ENCODE measurements at regions not wholly inside any gene's neighbourhood (a gene's known extent, or its start where the extent isn't known, plus 50 kb on each side); places are given as distances from the start of the nearest gene placed in this dataset.
"Not testable (repeated sequence)": the region's sequence is repeated elsewhere in the genome, so short reads cannot be mapped to it uniquely, and the experiment has no call there.

GRCh38 chr7:24115661-24116060 is 168.3 kb upstream of the NPY start:
- H2AFZ ChIP-seq (ENCODE audit: low read depth, low read length), result no peak overlapping the region
- H3K4me1 ChIP-seq (ENCODE audit: insufficient read depth, low read length), result no peaks in the 10 kb centered on the region
- H3K9me3 ChIP-seq (ENCODE audit: low read length), result no peaks in the 10 kb centered on the region

GRCh38 chr7:24117903-24118499 is 166.0 kb upstream of the NPY start:
- H2AFZ ChIP-seq (ENCODE audit: low read depth, low read length); H3K4me1 ChIP-seq (ENCODE audit: insufficient read depth, low read length); H3K27me3 ChIP-seq (ENCODE audit: insufficient read depth, low read length); H3K9me3 ChIP-seq (ENCODE audit: low read length); H3K36me3 ChIP-seq (ENCODE audit: insufficient read depth, low read length); H3K4me3 ChIP-seq (ENCODE audit: low read length): not testable (repeated sequence)

More at GRCh38 chr7:24115661-24116060, 168.3 kb upstream of the NPY start:
- Histone ChIP-seq H3K27me3 (ENCODE audit: insufficient read depth, low read length) (no peaks in the 10 kb centered on the region), H3K36me3 (ENCODE audit: insufficient read depth, low read length) (no peaks in the 10 kb centered on the region), H3K4me3 (ENCODE audit: low read length) (no peak overlapping the region)

GRCh38 chr7:24119852-24120251 is 164.1 kb upstream of the NPY start:
- H3K4me3 ChIP-seq (ENCODE audit: low read length), result no peak overlapping the region

GRCh38 chr7:24123076-24123475 is 160.9 kb upstream of the NPY start:
- H3K36me3 ChIP-seq (ENCODE audit: insufficient read depth, low read length), result no peaks in the 10 kb centered on the region
- H3K27me3 ChIP-seq (ENCODE audit: insufficient read depth, low read length), result no peaks in the 10 kb centered on the region
- no peak overlapping the region for H3K4me3 ChIP-seq (ENCODE audit: low read length)
- H2AFZ ChIP-seq (ENCODE audit: low read depth, low read length), result no peak overlapping the region
- no peaks in the 10 kb centered on the region for H3K9me3 ChIP-seq (ENCODE audit: low read length)
- H3K4me1 ChIP-seq (ENCODE audit: insufficient read depth, low read length), result no peaks in the 10 kb centered on the region

More at GRCh38 chr7:24119852-24120251, 164.1 kb upstream of the NPY start:
- Histone ChIP-seq H3K9me3 (ENCODE audit: low read length) (no peaks in the 10 kb centered on the region), H3K4me1 (ENCODE audit: insufficient read depth, low read length) (no peaks in the 10 kb centered on the region), H2AFZ (ENCODE audit: low read depth, low read length) (no peak overlapping the region), H3K27me3 (ENCODE audit: insufficient read depth, low read length) (no peaks in the 10 kb centered on the region), H3K36me3 (ENCODE audit: insufficient read depth, low read length) (no peaks in the 10 kb centered on the region)

- no peak overlapping the region for H3K4me3 ChIP-seq (ENCODE audit: low read length)
- no peak overlapping the region for H2AFZ ChIP-seq (ENCODE audit: low read depth, low read length)
- H3K27me3 ChIP-seq (ENCODE audit: insufficient read depth, low read length), result no peaks in the 10 kb centered on the region
- no peaks in the 10 kb centered on the region for H3K36me3 ChIP-seq (ENCODE audit: insufficient read depth, low read length)
- no peaks in the 10 kb centered on the region for H3K4me1 ChIP-seq (ENCODE audit: insufficient read depth, low read length)
- no peaks in the 10 kb centered on the region for H3K9me3 ChIP-seq (ENCODE audit: low read length)
These were observed 158.2 kb upstream of the NPY start for GRCh38 chr7:24125765-24126164.

- no peak overlapping the region for H2AFZ ChIP-seq (ENCODE audit: low read depth, low read length)
- H3K9me3 ChIP-seq (ENCODE audit: low read length), result no peaks in the 10 kb centered on the region
- H3K4me1 ChIP-seq (ENCODE audit: insufficient read depth, low read length), result no peaks in the 10 kb centered on the region
- H3K27me3 ChIP-seq (ENCODE audit: insufficient read depth, low read length), result no peaks in the 10 kb centered on the region
- H3K4me3 ChIP-seq (ENCODE audit: low read length), result no peak overlapping the region
- H3K36me3 ChIP-seq (ENCODE audit: insufficient read depth, low read length), result no peaks in the 10 kb centered on the region
These were observed 156.1 kb upstream of the NPY start for GRCh38 chr7:24127930-24128329.

GRCh38 chr7:24129597-24129996 is 154.4 kb upstream of the NPY start:
- Histone ChIP-seq H3K9me3 (ENCODE audit: low read length) (no peaks in the 10 kb centered on the region), H3K4me3 (ENCODE audit: low read length) (no peak overlapping the region), H3K4me1 (ENCODE audit: insufficient read depth, low read length) (no peaks in the 10 kb centered on the region), H3K27me3 (ENCODE audit: insufficient read depth, low read length) (no peaks in the 10 kb centered on the region), H2AFZ (ENCODE audit: low read depth, low read length) (no peak overlapping the region), H3K36me3 (ENCODE audit: insufficient read depth, low read length) (no peaks in the 10 kb centered on the region)

- Histone ChIP-seq H3K36me3 (ENCODE audit: insufficient read depth, low read length) (no peaks in the 10 kb centered on the region), H2AFZ (ENCODE audit: low read depth, low read length) (no peak overlapping the region), H3K27me3 (ENCODE audit: insufficient read depth, low read length) (no peaks in the 10 kb centered on the region), H3K4me3 (ENCODE audit: low read length) (no peak overlapping the region), H3K4me1 (ENCODE audit: insufficient read depth, low read length) (no peaks in the 10 kb centered on the region), H3K9me3 (ENCODE audit: low read length) (no peaks in the 10 kb centered on the region)
These were observed 153.4 kb upstream of the NPY start for GRCh38 chr7:24130631-24131030.

GRCh38 chr7:24133691-24134090 is 150.3 kb upstream of the NPY start:
- Histone ChIP-seq H3K4me3 (ENCODE audit: low read length) (no peak overlapping the region), H3K27me3 (ENCODE audit: insufficient read depth, low read length) (no peaks in the 10 kb centered on the region), H3K36me3 (ENCODE audit: insufficient read depth, low read length) (no peaks in the 10 kb centered on the region), H3K9me3 (ENCODE audit: low read length) (no peaks in the 10 kb centered on the region), H2AFZ (ENCODE audit: low read depth, low read length) (no peak overlapping the region), H3K4me1 (ENCODE audit: insufficient read depth, low read length) (no peaks in the 10 kb centered on the region)

GRCh38 chr7:24134535-24134934 is 149.5 kb upstream of the NPY start:
- Histone ChIP-seq H3K4me1 (ENCODE audit: insufficient read depth, low read length) (no peaks in the 10 kb centered on the region), H3K36me3 (ENCODE audit: insufficient read depth, low read length) (no peaks in the 10 kb centered on the region), H3K27me3 (ENCODE audit: insufficient read depth, low read length) (no peaks in the 10 kb centered on the region), H2AFZ (ENCODE audit: low read depth, low read length) (no peak overlapping the region), H3K9me3 (ENCODE audit: low read length) (no peaks in the 10 kb centered on the region), H3K4me3 (ENCODE audit: low read length) (no peak overlapping the region)

GRCh38 chr7:24135003-24135817 is 148.8 kb upstream of the NPY start:
- H3K4me3 ChIP-seq (ENCODE audit: low read length), result no peak overlapping the region
- no peaks in the 10 kb centered on the region for H3K27me3 ChIP-seq (ENCODE audit: insufficient read depth, low read length)
- no peaks in the 10 kb centered on the region for H3K36me3 ChIP-seq (ENCODE audit: insufficient read depth, low read length)
- no peak overlapping the region for H2AFZ ChIP-seq (ENCODE audit: low read depth, low read length)
- H3K4me1 ChIP-seq (ENCODE audit: insufficient read depth, low read length), result no peaks in the 10 kb centered on the region
- no peaks in the 10 kb centered on the region for H3K9me3 ChIP-seq (ENCODE audit: low read length)

- H3K36me3 ChIP-seq (ENCODE audit: insufficient read depth, low read length), result no peaks in the 10 kb centered on the region
- H3K27me3 ChIP-seq (ENCODE audit: insufficient read depth, low read length), result no peaks in the 10 kb centered on the region
- no peak overlapping the region for H3K4me3 ChIP-seq (ENCODE audit: low read length)
These were observed 146.7 kb upstream of the NPY start for GRCh38 chr7:24137338-24137737.

GRCh38 chr7:24138343-24138742 is 145.6 kb upstream of the NPY start:
- no peak overlapping the region for H2AFZ ChIP-seq (ENCODE audit: low read depth, low read length)
- H3K27me3 ChIP-seq (ENCODE audit: insufficient read depth, low read length), result no peaks in the 10 kb centered on the region
- no peaks in the 10 kb centered on the region for H3K36me3 ChIP-seq (ENCODE audit: insufficient read depth, low read length)
- no peak overlapping the region for H3K4me3 ChIP-seq (ENCODE audit: low read length)
- H3K9me3 ChIP-seq (ENCODE audit: low read length), result no peaks in the 10 kb centered on the region
- no peaks in the 10 kb centered on the region for H3K4me1 ChIP-seq (ENCODE audit: insufficient read depth, low read length)

More at GRCh38 chr7:24137338-24137737, 146.7 kb upstream of the NPY start:
- Histone ChIP-seq H3K9me3 (ENCODE audit: low read length) (no peaks in the 10 kb centered on the region), H2AFZ (ENCODE audit: low read depth, low read length) (no peak overlapping the region), H3K4me1 (ENCODE audit: insufficient read depth, low read length) (no peaks in the 10 kb centered on the region)

Measured in neuron (in vitro differentiated cells).